SU-DHL-6 (cell line): ENCODE measurements at regions not wholly inside any gene's neighbourhood (a gene's known extent, or its start where the extent isn't known, plus 50 kb on each side); places are given as distances from the start of the nearest gene placed in this dataset.
"Not testable (repeated sequence)": the region's sequence is repeated elsewhere in the genome, so short reads cannot be mapped to it uniquely, and the experiment has no call there.

Experiments
- EZH2phosphoT487 ChIP-seq: fragments of 200-600 bp; sonication (generic), shearing (Covaris generic); conservative IDR thresholded peaks from 2 replicates; pipeline ENCODE4 v1.6.1; 2018; ENCODE audit warnings: mild to moderate bottlenecking, antibody characterized with exemption, low read length, moderate library complexity, mixed read lengths
- TF ChIP-seq, protein P1 (sequence below): fragments of 200-600 bp; sonication (generic); IDR thresholded peaks from one replicate; pipeline ENCODE4 v1.5.1; 2017; ENCODE audit warnings: antibody characterized with exemption, mild to moderate bottlenecking, low read length, moderate library complexity; ENCODE audit not compliant: insufficient read depth, poor library complexity, severe bottlenecking

- TF ChIP-seq, protein P1, sequence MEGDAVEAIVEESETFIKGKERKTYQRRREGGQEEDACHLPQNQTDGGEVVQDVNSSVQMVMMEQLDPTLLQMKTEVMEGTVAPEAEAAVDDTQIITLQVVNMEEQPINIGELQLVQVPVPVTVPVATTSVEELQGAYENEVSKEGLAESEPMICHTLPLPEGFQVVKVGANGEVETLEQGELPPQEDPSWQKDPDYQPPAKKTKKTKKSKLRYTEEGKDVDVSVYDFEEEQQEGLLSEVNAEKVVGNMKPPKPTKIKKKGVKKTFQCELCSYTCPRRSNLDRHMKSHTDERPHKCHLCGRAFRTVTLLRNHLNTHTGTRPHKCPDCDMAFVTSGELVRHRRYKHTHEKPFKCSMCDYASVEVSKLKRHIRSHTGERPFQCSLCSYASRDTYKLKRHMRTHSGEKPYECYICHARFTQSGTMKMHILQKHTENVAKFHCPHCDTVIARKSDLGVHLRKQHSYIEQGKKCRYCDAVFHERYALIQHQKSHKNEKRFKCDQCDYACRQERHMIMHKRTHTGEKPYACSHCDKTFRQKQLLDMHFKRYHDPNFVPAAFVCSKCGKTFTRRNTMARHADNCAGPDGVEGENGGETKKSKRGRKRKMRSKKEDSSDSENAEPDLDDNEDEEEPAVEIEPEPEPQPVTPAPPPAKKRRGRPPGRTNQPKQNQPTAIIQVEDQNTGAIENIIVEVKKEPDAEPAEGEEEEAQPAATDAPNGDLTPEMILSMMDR: not testable (repeated sequence)
- TF ChIP-seq EZH2phosphoT487: not testable (repeated sequence)
These were observed 99.4 kb downstream of the C16orf95 start for GRCh38 chr16:87217802-87218201.
